Colonic mucosa (tissue), 4 donors: ENCODE measurements at regions not wholly inside any gene's neighbourhood (a gene's known extent, or its start where the extent isn't known, plus 50 kb on each side); places are given as distances from the start of the nearest gene placed in this dataset.
A peak's percentile ranks its signal among the peaks of the same experiment; 100 is the strongest.

Experiments
- DNase-seq: peaks from one replicate; pipeline ENCODE4 v3.0.0-alpha.2; 2020
- H3K27ac ChIP-seq: fragments of 200-600 bp; one replicate; pipeline ENCODE4 v1.8.0; 2021
- H3K27me3 ChIP-seq: fragments of 200-600 bp; one replicate; pipeline ENCODE4 v1.8.0; 2021
- H3K36me3 ChIP-seq: fragments of 200-600 bp; one replicate; pipeline ENCODE4 v1.8.0; 2021
- H3K4me1 ChIP-seq: fragments of 200-600 bp; one replicate; pipeline ENCODE4 v1.8.0; 2021; ENCODE audit warnings: mild to moderate bottlenecking
- H3K4me3 ChIP-seq: fragments of 200-600 bp; one replicate; pipeline ENCODE4 v1.8.0; 2021
- H3K9ac ChIP-seq, 2 donors: one replicate each; pipeline ENCODE4 v1.7.0; 2013; ENCODE audit warnings: control low read depth in 2 of 2, low read depth in 2 of 2, low read length in 2 of 2
- H3K9me3 ChIP-seq: fragments of 200-600 bp; one replicate; pipeline ENCODE4 v1.8.0; 2021
- CTCF ChIP-seq: fragments of 200-600 bp; IDR thresholded peaks from one replicate; pipeline ENCODE4 v1.8.0; 2022; ENCODE audit warnings: antibody characterized with exemption, mild to moderate bottlenecking
- intact Hi-C: fragments of 100-400 bp; cut with DNase I; formaldehyde crosslinking; loops from one replicate; pipeline ENCODE4 v1.14.1; 2022
- donor health status: healthy.
- donor health status: DM: no; HTN: no; CAD: no.
- donor health status: DM: no; HTN: no; CAD: no.

- Histone ChIP-seq H3K27me3 (no peaks in the 10 kb centered on the region), H3K4me3 (no peak overlapping the region), H3K27ac (peak overlapping the region; percentile 33), H3K4me1 (no peaks in the 10 kb centered on the region), H3K36me3 (no peaks in the 10 kb centered on the region), H3K9me3 (no peaks in the 10 kb centered on the region), H3K9ac (no peak overlapping the region)
- no peak for DNase-seq
- intact Hi-C loops = no loop called here
- no peak for TF ChIP-seq CTCF
Measured at GRCh38 chr11:30172158-30172557, 58.7 kb upstream of the FSHB start.

- H3K4me3 ChIP-seq = no peak overlapping the region
- no peak overlapping the region for H3K9ac ChIP-seq
- TF ChIP-seq CTCF = no peak
- no peaks in the 10 kb centered on the region for H3K4me1 ChIP-seq
- no peaks in the 10 kb centered on the region for H3K9me3 ChIP-seq
- intact Hi-C loops = no loop called here
- H3K27me3 ChIP-seq = no peaks in the 10 kb centered on the region
- no peaks in the 10 kb centered on the region for H3K36me3 ChIP-seq
- DNase-seq = no peak
- H3K27ac ChIP-seq = no peak overlapping the region
Measured at GRCh38 chr11:30172883-30173311, 57.9 kb upstream of the FSHB start.

GRCh38 chr11:30174265-30175020, 56.4 kb upstream of the FSHB start:
- no peak overlapping the region for H3K9ac ChIP-seq
- intact Hi-C loops = no loop called here
- no peak for TF ChIP-seq CTCF

More at GRCh38 chr11:30174265-30175020, 56.4 kb upstream of the FSHB start:
- no peaks in the 10 kb centered on the region for H3K36me3 ChIP-seq
- no peak overlapping the region for H3K27ac ChIP-seq
- no peaks in the 10 kb centered on the region for H3K9me3 ChIP-seq
- H3K4me1 ChIP-seq = no peaks in the 10 kb centered on the region
- H3K27me3 ChIP-seq = no peaks in the 10 kb centered on the region
- no peak for DNase-seq
- no peak overlapping the region for H3K4me3 ChIP-seq
